SH-SY5Y (cell line): ENCODE measurements at regions not wholly inside any gene's neighbourhood (a gene's known extent, or its start where the extent isn't known, plus 50 kb on each side); places are given as distances from the start of the nearest gene placed in this dataset.

ENCODE experiments used
- GATA2 ChIP-seq: IDR thresholded peaks from 2 replicates; pipeline ENCODE4 v1.6.1; 2011; ENCODE audit warnings: mild to moderate bottlenecking, low read depth, low read length
- GATA3 ChIP-seq: IDR thresholded peaks from 2 replicates; pipeline ENCODE4 v1.6.1; 2011; ENCODE audit warnings: low read depth, mild to moderate bottlenecking, low read length, moderate library complexity

DNA sequence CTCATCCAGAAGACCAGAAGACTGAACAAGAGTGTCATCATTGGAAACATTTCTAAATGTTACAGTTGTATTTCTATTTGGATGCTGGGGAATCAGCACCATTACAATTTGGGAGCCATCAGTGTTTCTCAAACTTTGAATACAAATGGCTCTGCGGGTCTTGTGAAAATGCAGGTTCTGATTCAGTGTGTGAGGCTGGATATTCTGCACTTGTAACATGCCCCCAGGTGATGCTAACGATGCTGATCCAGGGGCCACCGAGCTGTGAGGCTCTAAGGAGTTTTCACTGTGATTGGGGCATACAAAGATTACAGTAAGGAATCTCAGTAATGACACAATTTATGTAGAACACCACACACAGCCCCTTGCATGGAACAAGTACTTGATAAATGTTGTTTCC lies 167.7 kb downstream of the ACTL7B start:
- TF ChIP-seq GATA3 = no peak
- TF ChIP-seq GATA2 = no peak
